ENCODE measurements at regions not wholly inside any gene's neighbourhood (a gene's known extent, or its start where the extent isn't known, plus 50 kb on each side); places are given as distances from the start of the nearest gene placed in this dataset.

DNA sequence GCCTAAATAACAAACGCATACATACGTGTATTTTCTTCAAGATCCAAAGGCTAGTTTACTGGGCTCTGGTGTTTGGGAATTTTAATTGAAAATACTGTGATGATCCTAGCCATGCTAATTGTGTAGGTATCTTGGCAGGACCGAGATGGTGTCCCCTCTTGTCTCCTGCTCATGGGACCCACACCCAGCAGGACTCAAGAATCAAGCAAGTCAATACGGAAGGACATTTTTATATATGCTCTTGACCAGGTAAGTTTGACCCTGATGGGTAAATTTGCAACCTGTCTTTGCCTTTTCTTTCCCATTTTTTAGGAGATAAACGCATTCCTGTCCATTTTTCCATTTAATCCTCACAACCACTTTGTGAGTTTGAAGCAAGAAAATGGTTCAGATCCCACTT lies 111.8 kb upstream of the MYCN start:
- DNase-seq = no peak

DNA sequence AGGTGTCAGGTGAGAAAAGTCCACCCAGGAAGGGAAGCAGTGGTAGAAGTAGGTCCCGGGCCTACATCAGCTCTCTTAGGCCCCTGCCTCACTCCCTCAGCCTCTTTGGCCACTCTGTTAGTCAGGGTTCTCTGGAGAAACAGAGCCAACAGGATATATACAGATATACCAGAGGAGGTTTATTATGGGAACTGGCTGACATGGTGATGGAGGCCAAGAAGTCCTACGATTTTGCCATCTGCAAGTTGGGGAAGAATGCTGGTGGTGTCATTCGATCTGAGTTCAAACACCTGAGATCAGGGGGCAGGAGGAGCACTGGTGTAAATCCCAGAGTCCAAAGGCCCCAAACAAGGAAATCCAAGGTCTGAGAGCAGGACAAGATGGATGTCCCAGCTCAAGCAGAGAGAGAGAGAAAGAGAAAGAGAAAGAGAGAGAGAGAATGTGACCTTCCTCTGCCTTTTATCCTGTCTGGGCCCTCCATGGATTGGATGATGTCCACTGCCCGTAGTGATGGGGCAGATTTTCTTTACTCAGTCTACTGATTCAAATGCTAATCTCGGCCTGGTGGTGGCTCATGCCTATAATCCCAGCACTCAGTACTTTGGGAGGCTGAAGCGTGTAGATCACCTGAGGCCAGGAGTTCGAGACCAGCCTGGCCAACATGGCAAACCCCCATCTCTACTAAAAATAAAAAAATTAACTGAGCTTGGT lies 111.1 kb upstream of the MYCN start:
- no peak for DNase-seq

DNA sequence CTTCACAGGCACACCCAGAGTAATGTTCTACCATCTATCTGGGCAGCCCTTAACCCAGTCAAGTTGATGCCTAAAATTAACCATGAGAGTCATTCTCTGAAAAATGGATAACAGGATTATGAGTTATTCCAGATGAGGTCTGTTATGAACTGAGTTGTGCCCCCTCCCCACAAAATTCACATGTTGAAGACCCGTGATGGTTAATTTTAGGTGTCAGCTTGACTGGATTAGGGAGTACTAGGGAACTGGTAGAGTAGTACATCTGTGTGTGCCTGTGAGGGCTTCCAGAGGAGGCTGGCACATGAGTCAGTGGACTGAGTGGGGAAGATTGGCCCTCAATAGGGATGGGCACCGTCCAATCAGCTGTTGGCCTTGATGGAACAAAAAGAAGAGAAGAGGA lies 110.4 kb upstream of the MYCN start:
- no peak for DNase-seq

DNA sequence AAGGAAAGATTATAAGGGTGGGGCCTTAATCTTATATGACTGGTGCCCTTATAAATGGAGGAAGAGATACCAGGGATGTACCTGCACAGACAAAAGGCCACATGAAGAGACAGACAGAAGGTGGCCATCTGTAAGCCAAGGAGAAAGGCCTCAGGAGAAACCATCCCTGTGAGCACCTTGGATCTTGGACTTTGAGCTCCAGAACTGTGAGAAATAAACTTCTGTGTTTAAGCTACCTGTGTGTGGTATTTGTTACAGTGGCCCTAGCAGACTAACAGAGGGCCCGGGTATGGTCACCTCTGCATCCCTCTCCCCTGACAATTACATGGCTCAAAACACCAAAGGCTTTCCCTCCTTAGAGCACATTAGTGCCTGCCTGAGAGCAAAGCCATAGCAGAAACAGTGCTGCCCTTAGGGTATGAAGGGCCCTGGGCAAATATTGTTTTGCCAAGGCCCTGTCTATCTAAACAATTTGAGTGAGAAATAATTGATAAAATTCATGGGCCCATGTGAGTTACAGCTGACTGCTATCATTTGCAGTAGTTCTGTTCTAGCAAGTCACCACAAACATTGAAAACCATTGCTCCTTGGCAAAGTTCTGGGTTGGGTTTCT lies 109.3 kb upstream of the MYCN start:
- no peak for DNase-seq

DNA sequence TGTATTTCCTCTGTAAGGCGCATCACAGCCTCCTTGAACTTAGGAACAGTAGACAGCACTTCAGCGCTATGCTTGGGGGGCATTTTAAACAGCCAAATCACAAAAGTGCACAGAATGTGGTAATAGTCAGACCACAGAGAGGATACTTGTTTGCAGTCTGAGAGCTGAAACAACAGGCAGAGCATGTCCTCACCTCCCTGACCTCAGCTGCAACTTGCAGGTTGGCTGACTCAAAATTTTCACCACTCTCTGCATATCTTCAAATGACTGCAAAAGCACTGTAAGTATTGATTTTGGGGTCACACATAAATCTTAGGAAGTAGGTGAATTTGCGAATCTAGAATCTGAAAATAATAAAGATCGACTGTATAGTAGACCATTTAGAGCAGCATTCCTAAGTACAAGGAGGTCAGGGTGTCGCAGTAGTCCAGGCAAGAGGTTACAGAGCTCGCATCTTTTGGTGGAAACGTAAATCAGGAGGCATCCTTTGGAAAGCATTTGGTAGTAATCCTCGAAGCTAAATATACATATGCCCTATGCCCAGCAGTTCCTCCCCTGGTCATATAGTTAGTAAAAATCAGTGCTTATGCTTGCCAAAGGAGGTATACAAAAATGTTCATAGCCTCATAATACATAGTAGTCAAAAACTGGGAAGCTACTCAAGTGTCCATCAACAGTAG lies 108.2 kb upstream of the MYCN start:
- DNase-seq = no peak

DNA sequence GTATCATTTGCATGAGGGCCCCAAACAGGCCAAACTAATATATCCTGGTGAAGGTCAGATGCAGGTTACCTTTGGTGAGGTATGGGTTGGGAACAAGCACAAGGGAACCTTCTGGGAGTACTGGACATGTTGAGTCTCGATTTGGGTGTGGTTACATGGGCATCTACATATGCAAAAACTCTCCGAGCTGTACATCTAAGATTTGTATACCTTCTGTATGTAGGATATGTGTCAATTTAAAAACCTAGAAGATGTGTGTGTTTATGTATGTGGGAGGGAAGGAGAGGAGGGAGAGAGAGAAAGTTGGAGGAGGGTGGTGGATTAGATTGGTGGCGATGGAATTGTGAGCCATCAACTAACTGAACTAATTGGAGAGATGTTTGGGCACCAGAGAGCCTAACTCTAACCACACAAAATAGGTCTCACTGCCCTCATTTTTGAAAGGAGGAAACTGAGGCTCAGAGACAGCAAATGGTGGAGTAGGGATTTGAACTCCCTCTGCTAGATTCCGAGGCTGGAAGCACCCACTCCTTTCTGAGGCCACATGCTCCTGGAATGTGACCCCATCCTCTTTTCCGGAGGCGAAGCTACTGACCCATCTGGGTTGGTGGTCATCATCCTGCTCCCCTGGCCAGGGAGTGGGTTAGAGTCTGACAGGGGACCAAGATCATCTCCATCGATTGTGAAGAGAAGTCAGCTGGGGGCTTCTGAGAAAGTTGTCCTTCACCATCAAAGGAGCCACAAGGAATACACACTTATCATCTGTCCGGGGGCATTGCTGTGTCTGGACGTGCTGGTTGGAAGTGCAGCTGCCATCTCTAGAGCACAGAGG lies 107.3 kb upstream of the MYCN start:
- DNase-seq = no peak

DNA sequence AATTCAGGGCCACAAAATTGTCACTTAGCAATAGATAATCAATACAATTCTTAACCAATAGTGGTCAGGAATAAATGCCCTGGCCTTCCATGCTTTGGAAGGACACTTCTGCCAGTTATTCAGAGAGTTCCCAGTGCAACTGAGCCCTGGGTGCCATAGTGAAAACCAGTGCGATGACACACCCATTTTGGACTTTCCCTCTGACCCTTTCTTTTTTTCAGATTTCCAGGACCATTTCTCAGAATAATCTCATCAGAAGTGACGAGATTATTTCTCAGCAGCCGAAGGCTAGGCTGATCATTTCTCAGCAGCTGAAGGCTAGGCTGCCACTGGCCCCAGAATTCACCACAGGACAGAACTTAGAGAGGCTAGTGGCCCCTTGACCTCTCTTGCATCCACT lies 106.6 kb upstream of the MYCN start:
- DNase-seq = no peak

DNA sequence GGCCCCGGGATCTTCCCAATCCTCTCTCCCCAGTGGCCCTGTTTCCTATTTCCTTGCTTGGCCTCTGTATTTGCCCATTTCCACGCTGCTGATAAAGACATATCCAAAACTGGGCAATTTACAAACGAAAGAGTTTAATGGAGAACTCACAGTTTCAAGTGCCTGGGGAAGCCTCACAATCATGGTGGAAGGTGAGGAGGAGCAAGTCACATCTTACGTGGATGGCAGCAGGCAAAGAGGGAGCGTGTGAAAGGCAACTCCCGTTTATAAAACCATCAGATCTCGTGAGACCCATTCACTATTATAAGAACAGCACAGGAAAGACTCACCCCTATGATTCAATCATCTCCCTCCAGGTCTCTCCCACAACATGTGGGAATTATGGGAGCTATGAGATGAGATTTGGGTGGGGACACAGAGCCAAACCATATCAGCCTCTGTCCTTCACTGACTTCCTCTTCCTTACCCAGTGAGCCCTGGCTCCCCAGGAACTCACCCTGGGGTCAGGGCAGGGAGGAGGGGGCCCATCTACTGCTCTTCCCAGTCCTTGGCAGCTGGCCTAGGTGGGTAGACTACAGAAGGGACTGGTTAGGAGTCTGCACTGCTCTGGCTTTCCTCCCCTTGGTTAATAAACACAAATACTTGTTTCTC lies 105.8 kb upstream of the MYCN start:
- no peak for DNase-seq

DNA sequence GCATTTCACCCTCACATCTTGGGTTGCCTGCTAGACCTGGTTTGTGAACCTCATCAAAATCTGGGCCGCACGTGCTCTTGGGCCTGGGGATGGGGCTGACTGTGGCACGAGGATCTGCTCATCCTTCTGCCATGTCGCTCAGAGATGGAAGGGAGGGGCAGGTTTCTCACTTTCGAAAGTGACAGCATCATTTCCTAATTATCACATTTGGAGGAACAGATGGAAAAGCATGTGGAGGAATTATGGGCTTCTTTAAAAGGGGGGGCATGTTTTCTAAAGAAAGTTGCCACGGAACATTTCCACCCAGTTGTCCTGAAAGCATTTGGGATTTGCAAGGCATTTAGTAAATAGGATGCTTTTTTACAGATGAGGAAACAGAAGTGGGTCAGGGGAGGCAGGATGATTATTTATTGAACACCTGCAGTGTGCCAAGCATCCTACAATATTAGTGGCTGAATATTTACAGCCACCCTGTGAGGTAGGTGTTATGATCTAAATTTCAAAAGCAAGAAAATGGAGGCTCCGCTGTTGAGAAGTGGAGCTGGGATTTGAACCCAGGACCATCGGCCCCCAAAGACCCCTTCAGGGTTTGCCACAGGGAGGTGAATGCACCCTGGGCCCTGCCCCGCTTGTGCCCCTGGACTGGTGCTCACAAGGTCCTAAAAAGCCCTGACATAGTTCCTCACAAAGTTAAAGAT lies 104.2 kb upstream of the MYCN start:
- no peak for DNase-seq

DNA sequence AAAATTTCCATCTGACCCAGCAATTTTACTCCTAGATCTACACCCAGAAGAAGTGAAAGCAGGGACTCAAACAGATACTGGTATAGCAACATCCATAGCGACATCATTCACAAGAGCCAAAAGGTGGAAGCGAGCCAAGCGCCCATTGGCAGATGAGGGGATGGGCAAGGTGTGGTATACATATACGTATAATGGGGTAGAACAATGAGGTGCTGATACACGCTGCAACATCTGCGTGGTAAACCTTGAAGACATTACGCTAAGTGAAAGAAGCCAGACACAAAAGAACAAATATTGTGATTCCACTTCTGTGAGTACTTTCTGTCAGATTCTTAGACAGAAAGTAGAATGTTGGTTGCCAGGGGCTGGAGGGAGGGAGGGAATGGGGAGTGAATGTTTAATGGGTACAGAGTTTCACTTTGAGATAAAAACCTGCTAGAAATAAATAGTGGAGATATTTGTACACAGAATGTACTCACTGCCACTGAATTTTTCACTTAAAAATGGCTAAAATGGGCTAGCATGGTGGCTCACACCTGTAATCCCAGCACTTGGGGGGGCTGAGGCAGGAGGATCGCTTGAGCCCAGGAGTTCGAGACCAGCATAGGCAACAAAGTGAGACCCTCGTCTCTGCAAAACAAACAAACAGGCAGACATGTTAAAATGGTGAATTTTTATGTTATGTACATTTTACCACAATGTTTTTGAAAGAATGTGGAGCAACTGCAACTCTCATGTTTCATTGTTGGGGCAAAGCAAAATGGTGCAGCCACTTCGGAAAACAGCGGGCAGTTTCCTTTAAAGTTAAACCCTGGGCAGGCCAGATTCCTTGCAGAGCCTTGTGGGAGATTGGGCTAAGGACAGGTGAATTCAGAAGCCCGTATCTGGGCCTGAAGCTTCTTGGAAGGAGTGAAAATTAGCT lies 103.4 kb upstream of the MYCN start:
- DNase-seq = no peak

DNA sequence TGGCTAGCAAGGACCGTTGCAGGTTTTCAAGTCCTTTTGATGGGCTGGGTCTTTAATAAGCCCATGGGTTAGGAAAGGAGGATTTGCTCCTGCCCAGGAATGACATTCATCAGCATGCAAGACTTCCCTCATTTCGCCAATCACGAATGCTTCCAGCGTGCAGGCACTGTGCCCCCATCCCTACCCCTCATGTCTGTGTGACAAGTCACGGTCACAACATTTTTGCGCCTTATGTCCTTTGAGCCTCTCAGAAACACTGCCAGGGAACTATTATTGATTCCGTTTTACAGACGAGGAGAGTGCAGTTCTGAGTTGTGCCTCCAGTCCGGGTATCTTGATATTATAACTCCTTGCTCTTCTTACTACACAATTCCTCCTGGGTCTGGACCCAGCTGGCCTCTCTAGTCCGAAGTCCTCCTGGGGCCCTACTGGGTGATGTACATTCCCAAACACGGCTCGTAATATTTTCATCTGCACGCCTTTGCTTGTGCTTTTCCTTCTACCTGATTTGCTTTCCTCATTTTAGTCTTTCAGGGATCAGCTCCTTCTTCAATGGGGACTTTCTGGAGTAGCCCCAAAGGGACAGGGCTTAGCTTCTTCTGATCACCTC lies 101.8 kb upstream of the MYCN start:
- no peak for DNase-seq

DNA sequence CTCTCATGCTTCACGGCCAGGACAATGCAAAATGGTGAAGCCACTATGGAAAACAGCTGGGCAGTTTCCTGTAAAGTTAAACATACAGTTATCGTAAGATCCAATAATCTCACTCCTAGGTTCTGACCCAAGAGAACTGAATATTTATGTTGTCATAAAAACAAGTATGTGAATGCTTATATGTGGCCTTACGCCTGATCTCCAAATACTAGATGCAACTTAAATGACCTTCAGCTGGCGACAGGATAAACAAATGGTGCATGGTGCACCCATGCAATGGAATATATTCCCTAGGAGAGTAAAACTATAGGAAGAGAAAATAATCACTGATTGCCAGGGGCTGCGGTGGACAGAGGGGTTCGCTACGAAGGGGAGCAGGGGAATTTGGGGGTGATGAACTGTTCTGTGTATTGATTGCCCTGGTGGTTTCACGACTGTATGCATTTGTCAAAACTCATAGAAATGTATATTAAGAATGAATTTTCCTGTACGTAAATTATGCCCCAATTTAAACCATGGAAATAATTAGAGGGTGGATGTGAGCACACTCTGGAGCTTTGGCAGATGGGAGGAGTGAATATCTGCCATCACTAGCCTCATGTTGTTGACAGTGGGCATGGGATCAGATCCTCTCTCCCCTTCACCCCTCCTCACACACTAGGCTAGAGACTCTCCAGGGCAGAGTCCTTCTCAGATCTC lies 100.8 kb upstream of the MYCN start:
- no peak for DNase-seq

DNA sequence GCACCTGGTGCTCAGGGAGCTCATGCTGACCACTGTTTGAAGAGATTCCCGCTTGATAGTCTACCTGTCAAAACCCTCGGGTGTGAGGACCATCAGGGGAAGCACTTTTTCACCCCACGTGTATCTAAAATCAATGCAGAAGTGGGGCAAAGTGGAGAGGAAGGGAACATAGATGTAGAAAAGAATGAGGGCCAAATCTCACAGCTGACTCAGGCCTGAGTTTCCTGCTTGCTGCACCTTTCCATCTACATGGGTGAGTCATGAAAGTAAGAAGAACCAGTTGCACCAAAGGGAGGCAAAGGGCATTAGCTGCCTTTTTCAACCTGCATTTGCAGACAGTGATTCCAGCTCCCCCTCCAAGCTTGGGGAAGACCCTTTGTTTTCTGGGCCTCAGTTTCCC lies 100.2 kb upstream of the MYCN start:
- no peak for DNase-seq

DNA sequence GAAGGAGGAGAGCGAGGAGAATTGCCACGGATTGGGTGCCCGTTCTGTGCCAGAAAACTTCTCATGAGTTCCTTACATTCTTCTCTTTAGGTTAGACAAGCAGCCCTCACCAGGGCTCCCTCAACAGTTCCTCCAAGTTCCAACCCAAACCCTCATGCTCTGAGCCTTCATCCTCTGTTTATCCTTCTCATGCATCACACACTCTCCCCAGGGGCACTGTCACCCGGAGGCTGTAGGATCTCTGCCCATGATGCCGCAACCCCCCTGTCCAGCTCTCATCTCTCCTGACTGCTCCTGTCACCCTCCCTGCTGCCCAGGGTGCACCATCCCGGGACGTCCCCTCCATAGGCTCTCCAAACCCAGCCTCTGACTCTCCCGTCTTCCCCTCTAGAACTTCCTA lies 99.4 kb upstream of the MYCN start:
- no peak for DNase-seq

DNA sequence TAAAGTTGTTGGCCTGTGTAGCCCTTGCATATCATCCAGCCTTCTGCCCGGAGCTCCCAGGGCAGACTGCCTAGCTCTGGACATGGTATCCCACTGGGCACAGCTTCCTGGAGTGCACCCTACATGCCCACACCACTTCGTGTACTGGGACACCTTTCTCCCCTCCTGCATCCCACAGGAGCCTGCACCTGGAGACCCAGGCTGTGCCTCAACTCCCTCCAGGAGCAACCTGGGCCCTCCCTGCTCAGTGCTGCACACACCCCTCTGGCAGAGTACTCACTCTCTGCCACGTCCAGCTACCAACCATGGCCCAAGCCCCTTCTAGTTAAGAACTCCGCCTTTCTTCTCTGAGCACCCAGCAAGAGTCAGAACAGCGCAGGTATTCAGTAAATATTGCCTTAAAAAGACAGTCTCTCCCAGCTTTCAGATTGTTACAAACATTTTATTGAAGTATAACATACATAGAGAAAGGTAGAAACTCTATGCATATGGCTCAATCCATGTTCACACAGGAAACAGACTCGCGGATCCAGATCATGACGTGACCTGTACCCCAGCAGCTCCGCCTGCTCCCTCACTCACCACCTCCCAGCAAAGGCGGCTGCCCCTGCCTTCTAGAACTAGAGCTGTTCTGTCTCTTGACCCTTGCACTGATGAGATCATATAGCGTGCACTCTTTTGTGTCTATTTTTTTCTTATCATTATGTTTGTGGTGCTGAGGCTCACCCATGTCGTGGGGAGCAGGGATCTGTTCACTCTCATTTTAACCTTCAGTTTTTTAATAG lies 98.4 kb upstream of the MYCN start:
- no peak for DNase-seq

DNA sequence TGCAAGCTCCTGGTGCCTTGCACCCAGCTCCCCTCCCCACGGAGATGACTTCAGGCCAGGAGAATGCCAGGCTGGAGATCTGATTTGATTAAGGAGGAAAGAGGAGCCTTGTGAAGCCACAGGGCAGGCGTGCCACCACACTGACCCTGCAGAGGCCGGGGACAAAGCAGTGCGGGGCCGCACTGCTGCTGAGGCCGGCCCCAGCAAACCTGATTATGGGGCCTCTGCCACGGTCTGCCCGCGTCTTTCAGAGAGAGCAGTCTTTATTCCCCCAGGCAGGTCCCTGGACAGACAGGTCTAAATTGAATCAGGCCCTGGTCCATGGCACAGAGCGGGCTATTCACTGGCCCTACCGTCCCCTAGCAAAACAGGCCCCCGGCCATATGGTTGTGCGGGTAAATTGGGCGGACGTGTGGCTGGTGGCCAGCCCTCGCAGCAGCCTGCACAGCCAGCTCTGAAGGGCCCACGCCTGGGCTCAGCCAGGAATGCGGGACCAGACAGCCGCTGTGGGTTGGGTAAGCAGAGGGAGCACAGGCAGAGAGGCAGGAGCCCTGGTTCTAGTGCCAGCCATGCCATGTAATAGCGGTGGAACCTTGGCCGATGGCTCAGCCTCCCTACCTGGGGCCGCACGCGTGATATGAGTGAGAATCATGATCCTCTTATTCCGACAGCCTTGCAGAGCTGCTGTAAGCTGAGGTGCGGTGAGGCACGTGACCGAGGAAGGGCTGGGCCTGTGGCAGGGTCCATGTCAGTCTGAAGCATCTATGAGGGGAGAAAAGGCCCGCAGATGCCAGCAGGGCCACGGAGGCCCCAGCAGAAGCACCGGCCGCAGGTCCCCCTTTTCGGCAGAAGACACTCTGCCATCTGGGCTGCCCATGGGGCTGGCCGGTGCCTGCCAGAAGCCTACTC lies 97.3 kb upstream of the MYCN start:
- DNase-seq = no peak

DNA sequence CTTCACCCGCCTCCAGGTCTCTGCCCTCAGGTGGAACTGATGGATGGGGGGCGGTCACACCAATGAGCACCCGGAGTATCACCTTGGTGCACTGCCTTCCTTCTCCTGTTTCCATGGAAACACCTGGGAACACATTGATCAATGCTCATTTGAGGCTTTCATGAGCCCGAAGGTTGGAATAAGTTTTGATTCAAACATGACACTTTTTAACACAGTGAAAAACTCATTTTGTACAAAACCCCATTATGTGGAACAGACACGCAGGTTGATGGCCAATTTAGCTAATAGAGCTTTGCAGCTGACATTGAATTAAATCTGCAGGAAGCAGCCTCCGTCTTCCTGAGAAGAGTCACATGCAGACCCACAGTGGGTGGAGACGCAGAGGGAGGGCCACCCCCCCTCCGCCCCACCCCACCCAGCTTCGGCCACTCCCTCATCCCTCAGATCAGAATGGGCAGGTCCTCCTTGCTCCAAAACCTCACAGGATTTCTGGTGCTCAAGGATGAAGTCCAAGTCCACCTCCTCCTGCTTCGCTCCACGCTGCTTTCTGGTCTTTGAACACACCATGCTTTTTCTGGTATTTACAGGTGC lies 96.0 kb upstream of the MYCN start:
- DNase-seq = no peak

DNA sequence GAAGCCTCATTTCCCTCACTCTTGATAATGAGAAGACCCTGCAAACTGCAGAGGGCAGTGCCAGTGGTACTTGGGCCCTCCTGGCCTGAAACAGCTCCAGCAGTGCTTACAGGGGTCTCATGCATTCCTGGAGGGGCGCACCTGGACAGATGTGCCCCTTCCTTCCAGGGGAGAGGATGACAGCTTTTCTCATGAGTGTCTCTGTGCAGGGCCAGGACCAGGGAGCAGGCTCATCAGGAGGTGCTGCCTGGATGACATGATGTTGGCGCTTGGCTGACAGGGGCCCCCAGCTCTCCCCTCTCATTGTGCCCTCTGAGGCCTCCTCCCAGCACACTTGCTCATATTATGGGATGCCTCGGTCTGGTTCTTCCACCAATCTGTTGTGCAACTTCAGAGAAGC lies 95.1 kb upstream of the MYCN start:
- no peak for DNase-seq
